GM12891 (cell line): ENCODE measurements at regions not wholly inside any gene's neighbourhood (a gene's known extent, or its start where the extent isn't known, plus 50 kb on each side); places are given as distances from the start of the nearest gene placed in this dataset.

ENCODE experiments used
- DNase-seq: peaks from one replicate; pipeline ENCODE4 v3.0.0; 2011; ENCODE audit warnings: low spot score; ENCODE audit not compliant: insufficient read length
- FAIRE-seq: peaks from 2 replicates; lab custom pipeline; 2011; peaks lifted over from hg19 to GRCh38; lab: Jason Lieb, UNC
- PAX5 ChIP-seq: IDR thresholded peaks from 2 replicates; pipeline ENCODE4 v1.6.1; 2011; ENCODE audit warnings: low read length, moderate library complexity, mild to moderate bottlenecking; ENCODE audit not compliant: insufficient read depth, severe bottlenecking
- POLR2A ChIP-seq: IDR thresholded peaks from 2 replicates; pipeline ENCODE4 v1.6.1; 2011; ENCODE audit warnings: low read depth, low read length, control low read depth
- POLR2AphosphoS5 ChIP-seq: IDR thresholded peaks from 2 replicates; pipeline ENCODE4 v1.6.1; 2011; ENCODE audit warnings: low read depth, low read length, control low read depth
- POU2F2 ChIP-seq: IDR thresholded peaks from 2 replicates; pipeline ENCODE4 v1.6.1; 2011; ENCODE audit warnings: low read depth, mild to moderate bottlenecking, control low read depth, low read length, moderate library complexity
- SPI1 ChIP-seq: IDR thresholded peaks from 2 replicates; pipeline ENCODE4 v1.6.1; 2011; ENCODE audit warnings: low read depth, low read length, control low read depth
- TAF1 ChIP-seq: IDR thresholded peaks from 2 replicates; pipeline ENCODE4 v1.6.1; 2011; ENCODE audit warnings: low read depth, low read length, control low read depth

DNA sequence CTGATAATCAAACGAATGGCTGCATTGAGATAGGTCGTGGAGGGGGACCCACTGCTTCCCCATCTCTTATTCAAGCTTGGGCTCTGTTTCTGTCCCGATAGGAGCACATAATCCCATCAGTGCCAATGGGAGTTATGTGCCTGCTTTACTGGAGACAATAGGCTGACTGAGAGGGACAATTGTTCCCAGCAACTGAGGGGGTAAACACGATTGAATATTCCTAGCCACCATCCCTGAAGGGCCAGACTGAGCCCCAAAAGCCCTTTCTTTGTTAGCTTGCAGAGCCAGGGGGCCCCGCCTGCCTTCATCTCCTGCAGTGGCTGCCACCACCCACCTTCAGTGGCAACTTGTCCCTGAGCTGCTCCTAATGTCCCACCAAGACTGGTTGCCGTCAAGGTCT is 172.8 kb upstream of the NAV2 start:
- DNase-seq = no peak

GRCh38 chr11:19537803-19538453 is 174.7 kb upstream of the NAV2 start:
- no peak for DNase-seq
- FAIRE-seq = no peak
- TF ChIP-seq SPI1 (no peak), PAX5 (no peak), POLR2A (no peak), POU2F2 (no peak), TAF1 (no peak), POLR2AphosphoS5 (no peak)

More for the DNA sequence above, 172.8 kb upstream of the NAV2 start:
- no peak for FAIRE-seq
- TF ChIP-seq SPI1 (no peak), PAX5 (no peak), TAF1 (no peak), POLR2A (no peak), POLR2AphosphoS5 (no peak), POU2F2 (no peak)

DNA sequence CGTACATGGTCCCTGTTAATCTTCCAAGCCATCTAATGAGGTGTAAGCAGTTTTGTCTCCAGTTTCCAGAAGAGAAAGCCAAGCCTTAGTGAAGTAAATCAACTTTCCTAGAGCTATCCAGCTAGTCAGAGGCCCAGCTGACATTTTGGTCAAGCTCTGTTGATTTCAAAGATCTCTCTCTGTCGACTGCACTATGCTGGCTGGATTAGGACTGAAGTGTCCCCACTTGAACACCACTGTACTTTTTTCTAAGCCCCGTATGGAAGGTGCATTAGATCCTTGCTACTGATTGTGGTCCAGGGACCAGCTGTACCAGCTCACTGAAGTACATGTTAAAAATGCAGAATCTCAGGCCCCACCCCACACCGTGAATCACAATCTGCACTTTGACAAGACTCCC is 176.5 kb upstream of the NAV2 start:
- DNase-seq = no peak
- no peak for FAIRE-seq
- no peak for TF ChIP-seq POLR2AphosphoS5
- TF ChIP-seq POU2F2 = no peak

DNA sequence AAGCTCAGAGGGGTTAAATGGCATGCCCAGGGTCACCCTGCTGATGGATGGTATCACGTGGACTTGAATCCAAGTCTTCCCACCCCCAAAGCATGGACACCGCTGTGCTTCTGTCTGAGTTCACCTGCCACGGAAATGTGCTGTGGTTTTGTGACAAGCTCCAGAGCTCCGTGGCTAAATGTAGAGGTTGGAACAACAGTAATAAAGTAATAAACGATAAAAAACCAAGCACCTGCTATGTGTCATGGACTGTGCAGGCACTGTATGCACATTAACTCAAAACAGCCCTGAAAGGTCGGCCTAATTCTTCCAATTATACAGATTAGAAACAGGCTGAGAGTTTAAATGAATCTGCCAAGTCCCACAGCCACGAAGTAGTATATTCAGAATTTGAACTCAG is 182.1 kb upstream of the NAV2 start:
- FAIRE-seq = no peak
- DNase-seq = no peak
- TF ChIP-seq TAF1 (no peak), PAX5 (no peak), SPI1 (no peak), POLR2AphosphoS5 (no peak), POLR2A (no peak), POU2F2 (no peak)

DNA sequence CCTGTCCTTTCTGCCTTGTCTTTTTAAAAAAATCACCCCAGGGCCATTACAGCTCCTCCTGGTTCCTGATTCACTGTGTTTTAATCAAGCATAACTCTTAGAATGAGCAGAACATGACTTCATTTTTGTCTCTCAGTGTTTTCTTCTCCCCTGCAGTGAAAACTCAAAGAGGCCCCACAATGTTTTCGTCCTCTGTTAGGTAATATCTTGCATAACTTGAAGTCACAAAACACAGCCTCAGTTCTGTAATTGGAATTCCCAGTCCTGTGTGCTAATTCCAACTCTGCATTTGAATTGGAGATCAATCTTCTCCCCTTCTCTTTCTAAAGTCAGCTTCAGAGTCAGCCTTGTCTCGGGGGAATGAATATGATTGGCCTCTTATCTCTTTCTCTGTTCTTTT is 186.5 kb upstream of the NAV2 start:
- FAIRE-seq (no peak), DNase-seq (no peak)
- TF ChIP-seq PAX5 = no peak
- TF ChIP-seq POU2F2 = no peak
- no peak for TF ChIP-seq TAF1

DNA sequence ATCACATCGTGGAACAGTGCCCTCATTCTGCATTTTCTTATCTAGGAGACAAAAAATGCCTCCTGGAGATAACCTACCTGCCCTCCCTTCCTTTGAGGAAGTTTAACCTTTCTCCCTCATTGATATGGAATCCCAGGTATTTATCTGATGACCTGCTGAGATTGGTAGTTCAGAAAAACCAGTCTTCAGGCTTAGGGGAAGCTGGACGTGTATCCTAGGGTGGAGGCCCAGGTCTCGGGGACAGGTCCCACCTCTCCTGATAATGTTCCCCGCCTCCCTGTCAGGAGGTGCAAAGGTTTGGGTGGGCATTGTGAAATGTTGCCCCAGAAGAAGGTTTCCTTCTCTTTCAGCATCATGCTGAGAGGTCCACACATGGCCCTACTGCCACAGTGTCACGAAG is 186.9 kb upstream of the NAV2 start:
- DNase-seq = no peak
- FAIRE-seq = no peak
- TF ChIP-seq POLR2AphosphoS5 (no peak), TAF1 (no peak), POLR2A (no peak), POU2F2 (no peak), SPI1 (no peak)

DNA sequence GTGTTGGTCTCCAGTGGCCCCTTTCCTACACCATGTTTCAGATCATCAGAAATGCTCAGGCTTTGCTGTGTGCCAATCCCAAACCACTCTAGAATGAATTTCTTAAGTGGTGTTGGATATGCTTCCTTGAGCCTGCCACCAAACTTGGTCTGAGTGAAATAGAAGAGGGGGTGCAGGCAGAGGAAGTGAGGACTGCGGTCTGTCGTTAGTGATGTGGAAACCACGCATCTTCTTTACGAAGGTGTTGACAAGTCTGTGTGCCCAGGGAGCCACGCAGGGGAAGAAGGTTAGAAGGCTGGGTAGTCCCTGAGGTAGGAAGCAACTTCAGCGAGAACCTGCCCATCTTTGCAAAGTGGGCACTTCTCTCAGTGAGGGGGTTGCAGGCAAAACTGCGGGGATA is 187.4 kb upstream of the NAV2 start:
- no peak for TF ChIP-seq POLR2A
- peak; percentile 73 for TF ChIP-seq SPI1
- no peak for DNase-seq
- no peak for FAIRE-seq

DNA sequence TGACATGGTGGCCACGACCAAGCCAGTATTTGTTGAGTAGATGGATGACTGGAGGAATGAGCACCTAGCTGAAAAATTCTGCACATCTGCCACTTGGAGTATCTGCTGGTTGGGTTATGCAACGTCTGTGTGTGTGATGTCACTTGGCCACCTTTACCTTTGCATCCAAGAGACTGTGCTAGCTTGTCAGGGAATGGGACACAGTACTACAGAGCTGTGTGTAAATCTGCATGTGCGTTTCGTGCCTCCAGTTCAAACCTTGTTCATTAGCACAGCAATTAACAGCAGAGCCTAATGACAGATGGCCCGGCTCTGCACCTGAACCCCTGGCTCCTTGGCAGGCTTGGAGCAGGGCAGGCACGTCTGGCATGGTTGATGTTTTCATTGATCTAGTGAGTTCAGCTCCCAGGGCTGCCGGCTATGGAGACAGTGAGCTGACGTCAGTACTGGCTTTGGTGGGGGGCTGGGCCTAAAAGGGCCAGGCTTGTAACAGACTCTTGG is 188.4 kb upstream of the NAV2 start:
- DNase-seq = no peak
- no peak for FAIRE-seq
- TF ChIP-seq POU2F2 (no peak), SPI1 (no peak), POLR2AphosphoS5 (no peak), TAF1 (no peak), PAX5 (no peak), POLR2A (no peak)

DNA sequence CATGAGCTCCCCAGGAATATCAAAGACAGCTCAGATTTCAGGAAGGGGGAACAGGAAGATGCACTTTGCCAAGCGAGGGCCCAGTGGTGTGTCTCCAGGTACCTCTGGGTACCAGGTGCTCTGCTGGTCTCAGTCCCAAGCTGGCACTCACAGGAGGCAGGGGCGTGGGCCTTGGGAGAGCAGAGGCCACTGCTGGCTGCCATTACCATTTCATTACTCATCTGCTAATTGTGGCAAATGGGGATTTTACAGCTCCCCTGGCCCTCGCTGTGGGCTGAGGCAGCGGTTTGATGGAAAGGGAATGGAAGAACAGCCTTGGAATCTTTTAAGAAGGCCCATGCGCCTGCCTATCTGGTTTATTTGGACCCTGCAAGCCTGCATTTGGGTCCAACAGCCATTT is 192.0 kb upstream of the NAV2 start:
- no peak for DNase-seq
- TF ChIP-seq POLR2AphosphoS5 (no peak), POLR2A (no peak), PAX5 (no peak), TAF1 (no peak), POU2F2 (no peak), SPI1 (no peak)
- FAIRE-seq = no peak

- DNase-seq (no peak), FAIRE-seq (no peak)
- no peak for TF ChIP-seq SPI1
- no peak for TF ChIP-seq PAX5
- TF ChIP-seq POU2F2 = no peak
- no peak for TF ChIP-seq POLR2A
- TF ChIP-seq POLR2AphosphoS5 = no peak
- TF ChIP-seq TAF1 = no peak
Measured at GRCh38 chr11:19519912-19520641, 192.6 kb upstream of the NAV2 start.
